ENCODE measurements at regions not wholly inside any gene's neighbourhood (a gene's known extent, or its start where the extent isn't known, plus 50 kb on each side); places are given as distances from the start of the nearest gene placed in this dataset.

DNA sequence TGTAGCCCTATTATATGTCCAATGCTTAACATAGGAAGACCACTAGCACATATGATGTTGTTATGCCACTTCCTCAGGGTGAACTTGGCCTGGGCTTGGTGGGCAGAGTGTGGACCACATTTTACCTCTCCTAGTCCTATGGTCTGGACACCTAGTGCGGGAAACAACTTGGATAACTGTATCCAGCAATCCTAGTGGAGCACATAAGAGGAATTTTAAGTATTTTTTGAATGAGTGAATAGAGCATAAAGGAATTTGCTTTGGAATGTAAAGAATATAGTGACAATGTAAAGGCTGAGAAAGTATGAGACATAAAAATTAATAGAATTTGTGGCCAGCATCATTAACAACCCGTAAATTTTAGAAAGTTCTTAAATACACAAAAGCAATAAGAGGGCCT lies 528.9 kb downstream of the IGSF11 start:
- no peak for ATAC-seq (ENCODE audit: insufficient read depth, low read depth)
- Histone ChIP-seq H3K9me3 (ENCODE audit: insufficient read depth, low read length, severe bottlenecking) (no peaks in the 10 kb centered on the region), H3K36me3 (ENCODE audit: insufficient read depth, low read length) (no peaks in the 10 kb centered on the region), H2AFZ (ENCODE audit: low read depth, low read length) (no peak overlapping the region), H3K4me2 (ENCODE audit: insufficient read depth, low read length) (no peak overlapping the region), H3K79me2 (ENCODE audit: insufficient read depth, low read length) (no peaks in the 10 kb centered on the region), H3K9ac (ENCODE audit: low read depth, low read length) (no peak overlapping the region), H3K4me3 (ENCODE audit: low read depth in 1 of 2, low read length in 2 of 2) (no peak overlapping the region), H3K4me1 (ENCODE audit: insufficient read depth, low read length) (no peaks in the 10 kb centered on the region), H3K27ac (ENCODE audit: low read length) (no peak overlapping the region), H4K20me1 (ENCODE audit: insufficient read depth, low read length) (no peaks in the 10 kb centered on the region), H3K27me3 (ENCODE audit: insufficient read depth, low read length, poor library complexity) (no peaks in the 10 kb centered on the region)
- TF ChIP-seq CTCF (IDR thresholded peaks at IDR 0.05; ENCODE audit: borderline replicate concordance, extremely low read depth, low read length, poor library complexity, severe bottlenecking) = no peak
- DNase-seq = no peak

- H3K27ac ChIP-seq (ENCODE audit: low read length) = no peak overlapping the region
- no peak for DNase-seq
- no peak for ATAC-seq (ENCODE audit: insufficient read depth, low read depth)
- H3K9ac ChIP-seq (ENCODE audit: low read depth, low read length) = no peak overlapping the region
- H3K27me3 ChIP-seq (ENCODE audit: insufficient read depth, low read length, poor library complexity) = no peaks in the 10 kb centered on the region
- H3K4me3 ChIP-seq (ENCODE audit: low read depth in 1 of 2, low read length in 2 of 2) = no peak overlapping the region
- no peak for TF ChIP-seq EZH2 (IDR thresholded peaks at IDR 0.05; ENCODE audit: borderline replicate concordance, low read depth, low read length, severe bottlenecking)
- TF ChIP-seq CTCF (IDR thresholded peaks at IDR 0.05; ENCODE audit: borderline replicate concordance, extremely low read depth, low read length, poor library complexity, severe bottlenecking) = no peak
- no peaks in the 10 kb centered on the region for H3K9me3 ChIP-seq (ENCODE audit: insufficient read depth, low read length, severe bottlenecking)
- no peaks in the 10 kb centered on the region for H3K36me3 ChIP-seq (ENCODE audit: insufficient read depth, low read length)
- no peaks in the 10 kb centered on the region for H3K4me1 ChIP-seq (ENCODE audit: insufficient read depth, low read length)
- no peak overlapping the region for H2AFZ ChIP-seq (ENCODE audit: low read depth, low read length)
- H3K4me2 ChIP-seq (ENCODE audit: insufficient read depth, low read length) = no peak overlapping the region
- no peaks in the 10 kb centered on the region for H4K20me1 ChIP-seq (ENCODE audit: insufficient read depth, low read length)
- H3K79me2 ChIP-seq (ENCODE audit: insufficient read depth, low read length) = no peaks in the 10 kb centered on the region
Measured at GRCh38 chr3:118511402-118511801, 523.2 kb downstream of the IGSF11 start.

DNA sequence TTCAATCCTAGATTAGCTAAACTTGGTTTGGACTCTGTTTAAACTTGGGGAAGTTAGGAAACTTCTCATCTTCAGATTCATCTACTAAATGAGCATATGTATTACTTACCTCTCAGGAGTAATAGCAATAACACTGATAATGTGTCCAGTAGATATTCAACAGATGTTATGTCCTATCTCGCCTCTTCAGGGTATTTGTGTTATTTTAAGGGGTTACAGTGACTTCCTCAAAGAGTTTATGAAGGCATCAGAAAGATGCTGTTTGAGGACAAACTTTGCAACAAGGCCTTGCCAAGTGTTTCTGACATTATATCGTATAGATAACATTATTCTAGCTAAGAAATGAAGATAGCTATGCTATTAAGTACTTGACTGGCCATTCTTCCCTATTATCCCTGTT lies 522.3 kb downstream of the IGSF11 start:
- no peak overlapping the region for H3K4me3 ChIP-seq (ENCODE audit: low read depth in 1 of 2, low read length in 2 of 2)
- no peaks in the 10 kb centered on the region for H3K9me3 ChIP-seq (ENCODE audit: insufficient read depth, low read length, severe bottlenecking)
- ATAC-seq (ENCODE audit: insufficient read depth, low read depth) (no peak), DNase-seq (no peak)
- H2AFZ ChIP-seq (ENCODE audit: low read depth, low read length) = no peak overlapping the region
- H3K4me2 ChIP-seq (ENCODE audit: insufficient read depth, low read length) = no peak overlapping the region
- no peaks in the 10 kb centered on the region for H3K4me1 ChIP-seq (ENCODE audit: insufficient read depth, low read length)
- H3K27ac ChIP-seq (ENCODE audit: low read length) = no peak overlapping the region
- TF ChIP-seq EZH2 (IDR thresholded peaks at IDR 0.05; ENCODE audit: borderline replicate concordance, low read depth, low read length, severe bottlenecking) = no peak
- TF ChIP-seq CTCF (IDR thresholded peaks at IDR 0.05; ENCODE audit: borderline replicate concordance, extremely low read depth, low read length, poor library complexity, severe bottlenecking) = no peak
- no peaks in the 10 kb centered on the region for H3K79me2 ChIP-seq (ENCODE audit: insufficient read depth, low read length)
- no peaks in the 10 kb centered on the region for H3K27me3 ChIP-seq (ENCODE audit: insufficient read depth, low read length, poor library complexity)
- H3K9ac ChIP-seq (ENCODE audit: low read depth, low read length) = no peak overlapping the region
- H4K20me1 ChIP-seq (ENCODE audit: insufficient read depth, low read length) = no peaks in the 10 kb centered on the region
- H3K36me3 ChIP-seq (ENCODE audit: insufficient read depth, low read length) = no peaks in the 10 kb centered on the region

DNA sequence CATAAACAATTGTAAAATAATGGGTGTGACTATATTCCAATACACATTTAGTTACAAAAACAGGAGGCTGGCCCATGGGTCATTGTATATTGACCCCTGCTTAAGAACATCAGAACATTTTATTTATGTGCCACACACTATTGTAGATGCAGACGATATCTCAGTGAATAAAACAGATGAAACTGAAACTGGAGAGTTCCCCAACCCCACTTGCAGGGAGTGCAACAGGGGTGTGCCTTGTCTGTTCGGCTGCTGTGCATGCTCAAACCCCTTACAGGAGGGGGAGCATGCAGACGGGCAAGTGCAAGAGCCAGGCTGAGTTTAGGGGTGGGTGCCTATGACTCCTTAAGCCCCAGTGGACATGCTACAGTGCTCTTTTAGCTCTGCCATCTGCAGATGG lies 509.6 kb downstream of the IGSF11 start:
- Histone ChIP-seq H3K9ac (ENCODE audit: low read depth, low read length) (no peak overlapping the region), H4K20me1 (ENCODE audit: insufficient read depth, low read length) (no peaks in the 10 kb centered on the region), H3K9me3 (ENCODE audit: insufficient read depth, low read length, severe bottlenecking) (no peaks in the 10 kb centered on the region), H3K79me2 (ENCODE audit: insufficient read depth, low read length) (no peaks in the 10 kb centered on the region), H2AFZ (ENCODE audit: low read depth, low read length) (no peak overlapping the region), H3K27ac (ENCODE audit: low read length) (no peak overlapping the region), H3K4me3 (ENCODE audit: low read depth in 1 of 2, low read length in 2 of 2) (no peak overlapping the region), H3K36me3 (ENCODE audit: insufficient read depth, low read length) (no peaks in the 10 kb centered on the region), H3K4me1 (ENCODE audit: insufficient read depth, low read length) (no peaks in the 10 kb centered on the region), H3K27me3 (ENCODE audit: insufficient read depth, low read length, poor library complexity) (no peaks in the 10 kb centered on the region), H3K4me2 (ENCODE audit: insufficient read depth, low read length) (no peak overlapping the region)
- TF ChIP-seq EZH2 (IDR thresholded peaks at IDR 0.05; ENCODE audit: borderline replicate concordance, low read depth, low read length, severe bottlenecking) = no peak
- no peak for TF ChIP-seq CTCF (IDR thresholded peaks at IDR 0.05; ENCODE audit: borderline replicate concordance, extremely low read depth, low read length, poor library complexity, severe bottlenecking)
- no peak for ATAC-seq (ENCODE audit: insufficient read depth, low read depth)
- no peak for DNase-seq
